GM21786 (cell line): ENCODE measurements at regions not wholly inside any gene's neighbourhood (a gene's known extent, or its start where the extent isn't known, plus 50 kb on each side); places are given as distances from the start of the nearest gene placed in this dataset.

Source experiments
- ATAC-seq: cut with Tn5 transposase; IDR thresholded peaks from one replicate; pipeline ENCODE4 v1.9.1; 2021; ENCODE audit not compliant: unreplicated experiment

GRCh38 chr5:133715616-133716015 lies 103.3 kb upstream of the FSTL4 start:
- no peak for ATAC-seq

GRCh38 chr5:133715216-133715615 lies 102.9 kb upstream of the FSTL4 start:
- no peak for ATAC-seq

GRCh38 chr5:133714161-133714915 lies 102.0 kb upstream of the FSTL4 start:
- ATAC-seq, result no peak

GRCh38 chr5:133713751-133714150 lies 101.4 kb upstream of the FSTL4 start:
- no peak for ATAC-seq

GRCh38 chr5:133713209-133713608 lies 100.9 kb upstream of the FSTL4 start:
- ATAC-seq, result no peak

GRCh38 chr5:133712562-133712961 lies 100.2 kb upstream of the FSTL4 start:
- ATAC-seq, result no peak

- no peak for ATAC-seq
These were observed 96.9 kb upstream of the FSTL4 start for GRCh38 chr5:133709209-133709725.

GRCh38 chr5:133708331-133708850 lies 96.0 kb upstream of the FSTL4 start:
- ATAC-seq, result no peak

- ATAC-seq, result no peak
These were observed 95.3 kb upstream of the FSTL4 start for GRCh38 chr5:133707629-133708028.

- no peak for ATAC-seq
These were observed 94.4 kb upstream of the FSTL4 start for GRCh38 chr5:133706506-133707430.

- ATAC-seq, result no peak
These were observed 93.0 kb upstream of the FSTL4 start for GRCh38 chr5:133705331-133705730.

GRCh38 chr5:133704411-133704810 lies 92.1 kb upstream of the FSTL4 start:
- no peak for ATAC-seq

- no peak for ATAC-seq
These were observed 91.6 kb upstream of the FSTL4 start for GRCh38 chr5:133703935-133704334.

GRCh38 chr5:133702791-133703770 lies 90.7 kb upstream of the FSTL4 start:
- no peak for ATAC-seq

- no peak for ATAC-seq
These were observed 89.5 kb upstream of the FSTL4 start for GRCh38 chr5:133701871-133702270.

- ATAC-seq, result no peak
These were observed 87.9 kb upstream of the FSTL4 start for GRCh38 chr5:133700251-133700650.

- ATAC-seq, result peak; percentile 58
These were observed 86.5 kb upstream of the FSTL4 start for GRCh38 chr5:133698646-133699526.

- no peak for ATAC-seq
These were observed 85.9 kb upstream of the FSTL4 start for GRCh38 chr5:133698259-133698554.

GRCh38 chr5:133697536-133698258 lies 85.4 kb upstream of the FSTL4 start:
- no peak for ATAC-seq
